ENCODE measurements at regions not wholly inside any gene's neighbourhood (a gene's known extent, or its start where the extent isn't known, plus 50 kb on each side); places are given as distances from the start of the nearest gene placed in this dataset.

GRCh38 chr18:68256418-68257067, 458.4 kb downstream of the TMX3 start:
- TF ChIP-seq CTCF (conservative IDR thresholded peaks at IDR 0.05; ENCODE audit: low read length): no peak
- TF ChIP-seq EZH2phosphoT487 (IDR thresholded peaks at IDR 0.05; ENCODE audit: borderline replicate concordance): no peak
